ENCODE measurements at regions not wholly inside any gene's neighbourhood (a gene's known extent, or its start where the extent isn't known, plus 50 kb on each side); places are given as distances from the start of the nearest gene placed in this dataset.
"Not testable (repeated sequence)": the region's sequence is repeated elsewhere in the genome, so short reads cannot be mapped to it uniquely, and the experiment has no call there.

GRCh38 chr1:112828716-112829115 is 113.6 kb upstream of the PPM1J start:
- Mint-ChIP-seq H3K9me3 (peaks cover 6 to 9% of the 10 kb centered on the region in 2 donors), H3K4me1 (no peaks in the 10 kb centered on the region), H3K27ac (no peak overlapping the region), H3K27me3 (peaks cover 15 to 20% of the 10 kb centered on the region in 2 donors), H3K4me3 (no peak overlapping the region), H3K36me3 (peaks cover 0 to 6% of the 10 kb centered on the region in 2 donors)
- DNase-seq (no peak), ATAC-seq (replicated peaks) (no peak)

- H3K27me3 Mint-ChIP-seq: peaks cover 15 to 21% of the 10 kb centered on the region in 2 donors
- not testable (repeated sequence) for ATAC-seq (replicated peaks); H3K36me3 Mint-ChIP-seq; H3K9me3 Mint-ChIP-seq; DNase-seq; H3K27ac Mint-ChIP-seq; H3K4me3 Mint-ChIP-seq; H3K4me1 Mint-ChIP-seq
These were observed 112.3 kb upstream of the PPM1J start for GRCh38 chr1:112827391-112827790.

GRCh38 chr1:112826217-112826944 is 111.2 kb upstream of the PPM1J start:
- Mint-ChIP-seq H3K9me3 (peaks cover 5 to 9% of the 10 kb centered on the region in 2 donors), H3K4me1 (no peaks in the 10 kb centered on the region), H3K27ac (no peak overlapping the region), H3K36me3 (peaks cover 0 to 6% of the 10 kb centered on the region in 2 donors), H3K4me3 (no peak overlapping the region), H3K27me3 (peaks cover 15 to 21% of the 10 kb centered on the region in 2 donors)
- ATAC-seq (replicated peaks) (no peak), DNase-seq (no peak)

GRCh38 chr1:112825563-112826216 is 110.6 kb upstream of the PPM1J start:
- not testable (repeated sequence) for H3K4me3 Mint-ChIP-seq; H3K4me1 Mint-ChIP-seq; DNase-seq; H3K36me3 Mint-ChIP-seq; H3K9me3 Mint-ChIP-seq; H3K27ac Mint-ChIP-seq; ATAC-seq (replicated peaks)
- peaks cover 15 to 21% of the 10 kb centered on the region in 2 donors for H3K27me3 Mint-ChIP-seq

GRCh38 chr1:112825075-112825474 is 109.9 kb upstream of the PPM1J start:
- DNase-seq; ATAC-seq (replicated peaks); H3K4me1 Mint-ChIP-seq; H3K4me3 Mint-ChIP-seq; H3K27ac Mint-ChIP-seq; H3K36me3 Mint-ChIP-seq; H3K9me3 Mint-ChIP-seq: not testable (repeated sequence)
- H3K27me3 Mint-ChIP-seq: peaks cover 15 to 21% of the 10 kb centered on the region in 2 donors

GRCh38 chr1:112821307-112822063 is 106.4 kb upstream of the PPM1J start:
- not testable (repeated sequence) for H3K4me3 Mint-ChIP-seq; H3K36me3 Mint-ChIP-seq; DNase-seq; ATAC-seq (replicated peaks); H3K27ac Mint-ChIP-seq; H3K9me3 Mint-ChIP-seq; H3K4me1 Mint-ChIP-seq
- H3K27me3 Mint-ChIP-seq: peaks cover 15 to 21% of the 10 kb centered on the region in 2 donors

GRCh38 chr1:112818990-112819689 is 104.0 kb upstream of the PPM1J start:
- H3K4me3 Mint-ChIP-seq: no peak overlapping the region
- H3K9me3 Mint-ChIP-seq: peaks cover under 1 to 2% of the 10 kb centered on the region in 2 donors
- no peak for DNase-seq
- ATAC-seq (replicated peaks): no peak
- peaks cover 2 to 5% of the 10 kb centered on the region in 2 donors for H3K27me3 Mint-ChIP-seq
- peaks cover 0 to 2% of the 10 kb centered on the region in 2 donors for H3K36me3 Mint-ChIP-seq
- no peaks in the 10 kb centered on the region for H3K4me1 Mint-ChIP-seq
- H3K27ac Mint-ChIP-seq: no peak overlapping the region

GRCh38 chr1:112817555-112818373 is 102.6 kb upstream of the PPM1J start:
- no peaks in the 10 kb centered on the region for H3K9me3 Mint-ChIP-seq
- no peaks in the 10 kb centered on the region for H3K36me3 Mint-ChIP-seq
- no peaks in the 10 kb centered on the region for H3K27me3 Mint-ChIP-seq
- H3K27ac Mint-ChIP-seq: no peak overlapping the region
- ATAC-seq (replicated peaks) (no peak), DNase-seq (no peak)
- H3K4me1 Mint-ChIP-seq: no peaks in the 10 kb centered on the region
- H3K4me3 Mint-ChIP-seq: no peak overlapping the region

GRCh38 chr1:112815376-112815775 is 100.2 kb upstream of the PPM1J start:
- H3K27me3 Mint-ChIP-seq: peaks cover 0 to 12% of the 10 kb centered on the region in 2 donors
- no peaks in the 10 kb centered on the region for H3K36me3 Mint-ChIP-seq
- no peaks in the 10 kb centered on the region for H3K4me1 Mint-ChIP-seq
- H3K9me3 Mint-ChIP-seq: no peaks in the 10 kb centered on the region
- no peak overlapping the region for H3K27ac Mint-ChIP-seq
- no peak overlapping the region for H3K4me3 Mint-ChIP-seq
- no peak for ATAC-seq (replicated peaks)
- no peak for DNase-seq

- not testable (repeated sequence) for H3K4me1 Mint-ChIP-seq; H3K36me3 Mint-ChIP-seq; H3K4me3 Mint-ChIP-seq; H3K27ac Mint-ChIP-seq; ATAC-seq (replicated peaks); DNase-seq; H3K9me3 Mint-ChIP-seq
- H3K27me3 Mint-ChIP-seq: peaks cover 0 to 17% of the 10 kb centered on the region in 2 donors
These were observed 99.5 kb upstream of the PPM1J start for GRCh38 chr1:112814645-112815044.

GRCh38 chr1:112808861-112809684 is 93.9 kb upstream of the PPM1J start:
- Mint-ChIP-seq H3K4me1 (peaks cover 2 to 6% of the 10 kb centered on the region in 2 donors), H3K36me3 (no peaks in the 10 kb centered on the region), H3K9me3 (no peaks in the 10 kb centered on the region), H3K27ac (no peak overlapping the region), H3K27me3 (peaks cover 0 to 30% of the 10 kb centered on the region in 2 donors), H3K4me3 (no peak overlapping the region)
- peak; percentile 39 for DNase-seq
- ATAC-seq (replicated peaks): peak; percentile 87

- H3K36me3 Mint-ChIP-seq: no peaks in the 10 kb centered on the region
- H3K27me3 Mint-ChIP-seq: peaks cover 5 to 30% of the 10 kb centered on the region in 2 donors
- ATAC-seq (replicated peaks) (no peak), DNase-seq (no peak)
- no peak overlapping the region for H3K27ac Mint-ChIP-seq
- H3K4me3 Mint-ChIP-seq: no peak overlapping the region
- H3K4me1 Mint-ChIP-seq: peaks cover 2 to 6% of the 10 kb centered on the region in 2 donors
- no peaks in the 10 kb centered on the region for H3K9me3 Mint-ChIP-seq
These were observed 92.9 kb upstream of the PPM1J start for GRCh38 chr1:112807999-112808398.

GRCh38 chr1:112807117-112807516 is 92.0 kb upstream of the PPM1J start:
- Mint-ChIP-seq H3K9me3 (no peaks in the 10 kb centered on the region), H3K36me3 (no peaks in the 10 kb centered on the region), H3K27me3 (peaks cover 7 to 32% of the 10 kb centered on the region in 2 donors), H3K4me3 (no peak overlapping the region), H3K27ac (no peak overlapping the region), H3K4me1 (peaks cover 2 to 6% of the 10 kb centered on the region in 2 donors)
- DNase-seq (no peak), ATAC-seq (replicated peaks) (no peak)
